ENCODE measurements at regions not wholly inside any gene's neighbourhood (a gene's known extent, or its start where the extent isn't known, plus 50 kb on each side); places are given as distances from the start of the nearest gene placed in this dataset.

- no peak overlapping the region for H3K9ac ChIP-seq (ENCODE audit: low read length)
Observed at GRCh38 chr1:30195424-30196134, 527.8 kb downstream of the MATN1 start.

DNA sequence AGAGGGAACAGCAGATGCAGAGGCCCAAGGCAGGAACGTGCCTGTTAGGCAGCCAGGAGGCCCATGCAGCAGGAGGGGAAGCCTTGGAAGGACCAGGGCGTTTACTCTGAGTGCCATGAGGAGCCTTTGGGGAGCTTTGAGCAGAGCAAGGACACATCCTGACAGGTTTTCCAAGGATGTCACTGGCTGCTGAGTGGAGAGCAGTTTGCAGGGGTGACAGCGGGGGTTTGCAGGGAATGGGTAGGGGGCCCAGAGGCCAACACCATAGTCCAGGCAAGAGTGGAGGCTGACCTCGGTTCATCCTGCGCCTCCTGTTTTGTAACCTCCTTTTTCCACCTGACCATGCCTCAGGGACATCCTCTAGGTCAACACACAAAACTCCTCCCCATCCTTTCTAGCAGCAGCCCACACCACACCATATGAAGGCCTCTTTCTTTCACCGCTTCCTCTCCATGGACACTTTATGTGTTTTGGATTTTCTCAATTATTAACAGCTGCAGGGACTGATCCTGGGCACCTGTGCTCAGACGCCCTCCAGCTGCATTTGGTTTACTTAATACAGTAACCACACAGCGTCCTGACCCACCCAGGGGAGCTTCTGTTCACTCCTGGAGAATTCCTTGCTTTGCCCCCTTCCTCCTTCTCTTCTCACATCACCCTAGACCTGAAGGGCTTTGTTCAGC is 528.5 kb downstream of the MATN1 start:
- Histone ChIP-seq H3K27ac (ENCODE audit: low read length) (no peak overlapping the region), H4K20me1 (ENCODE audit: insufficient read depth) (no peaks in the 10 kb centered on the region), H3K9me3 (ENCODE audit: low read length) (no peaks in the 10 kb centered on the region), H3K79me2 (replicated peaks; ENCODE audit: insufficient read depth, low read length) (no peaks in the 10 kb centered on the region), H3K9me2 (ENCODE audit: insufficient read depth, low read length) (no peaks in the 10 kb centered on the region), H3K4me2 (ENCODE audit: low read length) (no peak overlapping the region), H3K4me3 (ENCODE audit: low read length) (no peak overlapping the region), H2AFZ (ENCODE audit: low read depth, low read length) (no peak overlapping the region), H3F3A (ENCODE audit: insufficient read depth, low read length, poor library complexity, severe bottlenecking) (no peaks in the 10 kb centered on the region), H3K27me3 (ENCODE audit: insufficient read depth, low read depth, low read length) (no peaks in the 10 kb centered on the region), H3K9ac (ENCODE audit: low read length) (no peak overlapping the region), H3K36me3 (ENCODE audit: insufficient read depth, low read length) (no peaks in the 10 kb centered on the region)
- no peak for TF ChIP-seq REST (IDR thresholded peaks at IDR 0.05; ENCODE audit: borderline replicate concordance)
- no peak for TF ChIP-seq EZH2 (IDR thresholded peaks at IDR 0.05; ENCODE audit: borderline replicate concordance, insufficient read depth, low read length, poor library complexity, severe bottlenecking)

More at GRCh38 chr1:30195424-30196134, 527.8 kb downstream of the MATN1 start:
- no peak for TF ChIP-seq MXI1 (conservative IDR thresholded peaks at IDR 0.05; ENCODE audit: poor library complexity, severe bottlenecking)
- TF ChIP-seq, protein P1, sequence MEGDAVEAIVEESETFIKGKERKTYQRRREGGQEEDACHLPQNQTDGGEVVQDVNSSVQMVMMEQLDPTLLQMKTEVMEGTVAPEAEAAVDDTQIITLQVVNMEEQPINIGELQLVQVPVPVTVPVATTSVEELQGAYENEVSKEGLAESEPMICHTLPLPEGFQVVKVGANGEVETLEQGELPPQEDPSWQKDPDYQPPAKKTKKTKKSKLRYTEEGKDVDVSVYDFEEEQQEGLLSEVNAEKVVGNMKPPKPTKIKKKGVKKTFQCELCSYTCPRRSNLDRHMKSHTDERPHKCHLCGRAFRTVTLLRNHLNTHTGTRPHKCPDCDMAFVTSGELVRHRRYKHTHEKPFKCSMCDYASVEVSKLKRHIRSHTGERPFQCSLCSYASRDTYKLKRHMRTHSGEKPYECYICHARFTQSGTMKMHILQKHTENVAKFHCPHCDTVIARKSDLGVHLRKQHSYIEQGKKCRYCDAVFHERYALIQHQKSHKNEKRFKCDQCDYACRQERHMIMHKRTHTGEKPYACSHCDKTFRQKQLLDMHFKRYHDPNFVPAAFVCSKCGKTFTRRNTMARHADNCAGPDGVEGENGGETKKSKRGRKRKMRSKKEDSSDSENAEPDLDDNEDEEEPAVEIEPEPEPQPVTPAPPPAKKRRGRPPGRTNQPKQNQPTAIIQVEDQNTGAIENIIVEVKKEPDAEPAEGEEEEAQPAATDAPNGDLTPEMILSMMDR (IDR thresholded peaks at IDR 0.05; ENCODE audit: poor library complexity, severe bottlenecking): no peak
- no peak for TF ChIP-seq EZH2 (IDR thresholded peaks at IDR 0.05; ENCODE audit: borderline replicate concordance, insufficient read depth, low read length, poor library complexity, severe bottlenecking)
- TF ChIP-seq TAF1 (IDR thresholded peaks at IDR 0.05; ENCODE audit: low read depth): no peak
- no peak for TF ChIP-seq SMC3 (conservative IDR thresholded peaks at IDR 0.05; ENCODE audit: poor library complexity)
- Histone ChIP-seq H4K20me1 (ENCODE audit: insufficient read depth) (no peaks in the 10 kb centered on the region), H3K9me2 (ENCODE audit: insufficient read depth, low read length) (no peaks in the 10 kb centered on the region), H3F3A (ENCODE audit: insufficient read depth, low read length, poor library complexity, severe bottlenecking) (no peaks in the 10 kb centered on the region), H3K4me3 (ENCODE audit: low read length) (no peak overlapping the region), H3K27ac (ENCODE audit: low read length) (no peak overlapping the region), H2AFZ (ENCODE audit: low read depth, low read length) (no peak overlapping the region), H3K27me3 (ENCODE audit: insufficient read depth, low read depth, low read length) (no peaks in the 10 kb centered on the region), H3K36me3 (ENCODE audit: insufficient read depth, low read length) (no peaks in the 10 kb centered on the region), H3K4me2 (ENCODE audit: low read length) (no peak overlapping the region), H3K9me3 (ENCODE audit: low read length) (no peaks in the 10 kb centered on the region), H3K79me2 (replicated peaks; ENCODE audit: insufficient read depth, low read length) (no peaks in the 10 kb centered on the region)

Measured in neural cell (in vitro differentiated cells).